HepG2 (cell line): ENCODE measurements at regions not wholly inside any gene's neighbourhood (a gene's known extent, or its start where the extent isn't known, plus 50 kb on each side); places are given as distances from the start of the nearest gene placed in this dataset.
A peak's percentile ranks its signal among the peaks of the same experiment; 100 is the strongest.

Experiments
- ATAC-seq: fragments of 200-7000 bp; cut with Tn5 transposase; 3 replicates; pipeline ENCODE4 v1.9.1; 2020; ENCODE audit warnings: mild to moderate bottlenecking, moderate library complexity
- BruUV-seq: library from RNA; stranded (reverse); fragments of 400-500 nt; replicated peaks from 2 replicates; lab custom pipeline; 2021; lab: Mats Ljungman, UMichigan
- CTCF ChIA-PET: fragments of 300-600 bp; formaldehyde crosslinking; extraction: SDS; loops from one replicate; lab custom pipeline; 2021; ENCODE audit warnings: low total read pairs, inconsistent platforms, low intra/inter-chr PET ratio; lab: Yijun Ruan, JAX
- POLR2A ChIA-PET: fragments of 350-600 bp; sonication (Branson Sonifier 250); formaldehyde crosslinking; loops from one replicate; lab custom pipeline; 2020; ENCODE audit warnings: antibody characterized with exemption, inconsistent platforms; lab: Yijun Ruan, JAX
- DNase-seq: peaks from one replicate; pipeline ENCODE4 v3.0.0-alpha.2; 2015; ENCODE audit warnings: low spot score
- FAIRE-seq: peaks from 3 replicates; lab custom pipeline; 2011; peaks lifted over from hg19 to GRCh38; lab: Jason Lieb, UNC
- H2AFZ ChIP-seq: one replicate; pipeline ENCODE4 v1.6.1; 2011; ENCODE audit warnings: low read length, inconsistent platforms
- H3K27ac ChIP-seq: fragments of 300-600 bp; 3 replicates; pipeline ENCODE4 v1.8.0; 2011; ENCODE audit warnings: mixed run types, mild to moderate bottlenecking, mixed read lengths, low read length, inconsistent platforms; ENCODE audit not compliant: insufficient read depth; ENCODE audit errors: extremely low read length
- H3K27me3 ChIP-seq, 2 experiments: fragments of 200-600 bp in 1 of 2; 2 replicates in 1 of 2; 3 replicates in 1 of 2; pipeline versions ENCODE4 v1.6.0 to v1.8.0; 2011; ENCODE audit warnings: low read length in 2 of 2, mild to moderate bottlenecking in 2 of 2, moderate library complexity in 2 of 2, inconsistent platforms in 1 of 2; ENCODE audit not compliant: insufficient read depth in 2 of 2, control insufficient read depth in 1 of 2
- H3K36me3 ChIP-seq, 2 experiments: fragments of 200-600 bp in 1 of 2; replicated peaks in 1 of 2; 2 replicates in 1 of 2; 3 replicates in 1 of 2; pipeline versions ENCODE4 v1.5.1 to v1.8.0; 2011; ENCODE audit warnings: low read length in 2 of 2, inconsistent platforms in 1 of 2; ENCODE audit not compliant: insufficient read depth in 2 of 2, control insufficient read depth in 1 of 2
- H3K4me1 ChIP-seq: 2 replicates; pipeline ENCODE4 v1.5.1; 2012; ENCODE audit warnings: low read length, inconsistent platforms; ENCODE audit not compliant: insufficient read depth
- H3K4me2 ChIP-seq: 2 replicates; pipeline ENCODE4 v1.6.0; 2011; ENCODE audit warnings: low read depth, low read length, inconsistent platforms
- H3K4me3 ChIP-seq, 3 experiments: fragments of 200-600 bp in 1 of 3; sonication (generic), shearing (Covaris generic) in 1 of 3; replicated peaks in 1 of 3; 2 replicates each; pipeline ENCODE4 v1.5.1; 2011 to 2016; ENCODE audit warnings: low read length in 3 of 3, inconsistent platforms in 2 of 3, low read depth in 2 of 3, mild to moderate bottlenecking in 2 of 3, control low read depth in 1 of 3, mixed read lengths in 1 of 3; ENCODE audit not compliant: insufficient read depth in 1 of 3
- H3K79me2 ChIP-seq: one replicate; pipeline ENCODE4 v1.6.1; 2011; ENCODE audit warnings: low read length, inconsistent platforms; ENCODE audit not compliant: insufficient read depth
- H3K9ac ChIP-seq: 2 replicates; pipeline ENCODE4 v1.6.0; 2011; ENCODE audit warnings: mild to moderate bottlenecking, low read depth, low read length, inconsistent platforms; ENCODE audit not compliant: insufficient read depth
- H3K9me3 ChIP-seq: 2 replicates; pipeline ENCODE4 v1.5.1; 2012; ENCODE audit warnings: mild to moderate bottlenecking, low read length
- H4K20me1 ChIP-seq: 2 replicates; pipeline ENCODE4 v1.6.0; 2011; ENCODE audit warnings: inconsistent platforms, mild to moderate bottlenecking, low read length, moderate library complexity; ENCODE audit not compliant: insufficient read depth
- GPN1 ChIP-seq: sonication (generic); formaldehyde crosslinking; IDR thresholded peaks from 2 replicates; pipeline ENCODE4 v1.5.1; 2020; ENCODE audit warnings: missing genetic modification reagents, borderline replicate concordance
- SMC3 ChIP-seq: IDR thresholded peaks from 2 replicates; pipeline ENCODE4 v1.6.1; 2011; ENCODE audit warnings: low read length, improper control_type of control experiment
- STAG1 ChIP-seq: sonication (generic); formaldehyde crosslinking; IDR thresholded peaks from 2 replicates; pipeline ENCODE4 v1.4.0; 2020; ENCODE audit warnings: missing genetic modification reagents
- ZNF326 ChIP-seq: sonication (generic); formaldehyde crosslinking; IDR thresholded peaks from 2 replicates; pipeline ENCODE4 v1.4.0; 2020; ENCODE audit warnings: missing genetic modification reagents, borderline replicate concordance
- WGBS: methylation state at CpG from one replicate; pipeline ENCODE4 v1.1.6; 2017; ENCODE audit warnings: low lambda C conversion rate; 5-methylcytosine and 5-hydroxymethylcytosine counted together
- in situ Hi-C: cut with HindIII; loops from 2 replicates; pipeline ENCODE4 v1.10.0; 2017; ENCODE audit warnings: low pct_unique_long_range_greater_than_20kb; ENCODE audit not compliant: extremely low pct_ligation_motif_present
- intact Hi-C: fragments of 100-400 bp; cut with micrococcal nuclease; formaldehyde crosslinking; loops from one replicate; pipeline ENCODE4 v1.10.0; 2022; ENCODE audit not compliant: unreplicated experiment
- TF ChIP-seq, protein P1 (sequence below): sonication (generic); formaldehyde crosslinking; IDR thresholded peaks from 2 replicates; pipeline ENCODE4 v1.5.0; 2020; ENCODE audit warnings: mild to moderate bottlenecking, missing genetic modification reagents, moderate library complexity

- no peak overlapping the region for H3K4me2 ChIP-seq
- ChIA-PET CTCF (interaction anchor here (1.3 kb wide), 2 partner anchors 257 to 279 kb away, joined by 5 to 7 read pairs; no protein-coding TSS in a partner anchor), POLR2A (no interaction called here)
- in situ Hi-C loops (loop anchor here (10.0 kb wide), 1 partner anchor 256 kb away; no protein-coding TSS in a partner anchor), intact Hi-C loops (loop anchor here (1.0 to 5.0 kb wide), 2 partner anchors 258 to 279 kb away; no protein-coding TSS in a partner anchor)
- no peak overlapping the region for H3K9ac ChIP-seq
- DNase-seq (peak; percentile 15), FAIRE-seq (no peak), ATAC-seq (no peak)
- H3K4me1 ChIP-seq: no peaks in the 10 kb centered on the region
- H4K20me1 ChIP-seq: no peaks in the 10 kb centered on the region
- no peaks in the 10 kb centered on the region for H3K36me3 ChIP-seq
- no peak overlapping the region for H2AFZ ChIP-seq
- H3K27me3 ChIP-seq: no peaks in the 10 kb centered on the region
- 2% methylated on average over 2 of the region's 2 CpGs for WGBS
- no peak overlapping the region for H3K27ac ChIP-seq
- no TSS peak for BruUV-seq
- H3K9me3 ChIP-seq: 0 out of 2 replicates have a peak, but pooled peaks cover 8% of the 10 kb centered on the region
- H3K4me3 ChIP-seq: no peak overlapping the region
- no peak for TF ChIP-seq SMC3
- peak; percentile 46; the same call in 1 of the 2 replicates for TF ChIP-seq STAG1 (CRISPR knock-in tag)
- TF ChIP-seq GPN1 (CRISPR knock-in tag): no peak
- TF ChIP-seq, protein P1, sequence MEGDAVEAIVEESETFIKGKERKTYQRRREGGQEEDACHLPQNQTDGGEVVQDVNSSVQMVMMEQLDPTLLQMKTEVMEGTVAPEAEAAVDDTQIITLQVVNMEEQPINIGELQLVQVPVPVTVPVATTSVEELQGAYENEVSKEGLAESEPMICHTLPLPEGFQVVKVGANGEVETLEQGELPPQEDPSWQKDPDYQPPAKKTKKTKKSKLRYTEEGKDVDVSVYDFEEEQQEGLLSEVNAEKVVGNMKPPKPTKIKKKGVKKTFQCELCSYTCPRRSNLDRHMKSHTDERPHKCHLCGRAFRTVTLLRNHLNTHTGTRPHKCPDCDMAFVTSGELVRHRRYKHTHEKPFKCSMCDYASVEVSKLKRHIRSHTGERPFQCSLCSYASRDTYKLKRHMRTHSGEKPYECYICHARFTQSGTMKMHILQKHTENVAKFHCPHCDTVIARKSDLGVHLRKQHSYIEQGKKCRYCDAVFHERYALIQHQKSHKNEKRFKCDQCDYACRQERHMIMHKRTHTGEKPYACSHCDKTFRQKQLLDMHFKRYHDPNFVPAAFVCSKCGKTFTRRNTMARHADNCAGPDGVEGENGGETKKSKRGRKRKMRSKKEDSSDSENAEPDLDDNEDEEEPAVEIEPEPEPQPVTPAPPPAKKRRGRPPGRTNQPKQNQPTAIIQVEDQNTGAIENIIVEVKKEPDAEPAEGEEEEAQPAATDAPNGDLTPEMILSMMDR (CRISPR knock-in tag): 0 out of 2 replicates have a peak, but pooled peaks have one; percentile 24
- H3K79me2 ChIP-seq: no peaks in the 10 kb centered on the region
Observed at GRCh38 chr7:118918556-118918955, 694.1 kb downstream of the ANKRD7 start.

GRCh38 chr7:118938845-118939244 is 714.3 kb downstream of the ANKRD7 start:
- intact Hi-C loops (no loop called here), in situ Hi-C loops (no loop called here)
- Histone ChIP-seq H2AFZ (no peak overlapping the region), H3K27me3 (no peaks in the 10 kb centered on the region), H3K4me3 (no peak overlapping the region), H3K27ac (no peak overlapping the region), H3K4me2 (no peak overlapping the region), H3K36me3 (no peaks in the 10 kb centered on the region), H3K4me1 (no peaks in the 10 kb centered on the region), H4K20me1 (no peaks in the 10 kb centered on the region), H3K9me3 (no peaks in the 10 kb centered on the region), H3K9ac (no peak overlapping the region), H3K79me2 (no peaks in the 10 kb centered on the region)
- ChIA-PET POLR2A (no interaction called here), CTCF (no interaction called here)
- no TSS peak for BruUV-seq
- DNase-seq (no peak), FAIRE-seq (no peak), ATAC-seq (no peak)
- no peak for TF ChIP-seq ZNF326 (CRISPR knock-in tag)
- 3% methylated on average over 1 of the region's 1 CpG for WGBS
